Cardiac muscle cell (in vitro differentiated cells and primary cell): ENCODE measurements at regions not wholly inside any gene's neighbourhood (a gene's known extent, or its start where the extent isn't known, plus 50 kb on each side); places are given as distances from the start of the nearest gene placed in this dataset.

Source experiments
- DNase-seq, 2 donors: peaks; one replicate each; pipeline versions ENCODE4 v3.0.0 to v3.0.0-alpha.2; 2010 to 2017; ENCODE audit warnings: low read depth in 1 of 2, low spot score in 1 of 2
- H3K27ac ChIP-seq: fragments of 200-600 bp; sonication (generic); 2 replicates; pipeline ENCODE4 v1.5.1; 2016
- H3K27me3 ChIP-seq: fragments of 200-600 bp; sonication (generic); 2 replicates; pipeline ENCODE4 v1.6.0; 2016; ENCODE audit warnings: control low read depth
- H3K36me3 ChIP-seq: fragments of 200-600 bp; sonication (generic); 2 replicates; pipeline ENCODE4 v1.5.1; 2016; ENCODE audit warnings: control low read depth
- H3K4me1 ChIP-seq: fragments of 200-600 bp; sonication (generic); 2 replicates; pipeline ENCODE4 v1.8.1; 2017; ENCODE audit warnings: low read depth, mild to moderate bottlenecking, mixed run types
- H3K4me3 ChIP-seq: fragments of 200-600 bp; sonication (generic); 2 replicates; pipeline ENCODE4 v1.5.1; 2016; ENCODE audit warnings: mild to moderate bottlenecking
- H3K9me3 ChIP-seq: fragments of 200-600 bp; sonication (generic); 2 replicates; pipeline ENCODE4 v1.5.1; 2017; ENCODE audit warnings: low read depth, mild to moderate bottlenecking, control low read depth
- TF ChIP-seq, protein P1 (sequence below): IDR thresholded peaks from 2 replicates; pipeline ENCODE4 v1.5.1; 2012; ENCODE audit warnings: low read depth, mild to moderate bottlenecking, low read length

- H3K4me1 ChIP-seq, result no peaks in the 10 kb centered on the region
- H3K9me3 ChIP-seq, result no peaks in the 10 kb centered on the region
- DNase-seq, result no peak
- H3K27me3 ChIP-seq, result no peaks in the 10 kb centered on the region
- no peaks in the 10 kb centered on the region for H3K36me3 ChIP-seq
- TF ChIP-seq, protein P1, sequence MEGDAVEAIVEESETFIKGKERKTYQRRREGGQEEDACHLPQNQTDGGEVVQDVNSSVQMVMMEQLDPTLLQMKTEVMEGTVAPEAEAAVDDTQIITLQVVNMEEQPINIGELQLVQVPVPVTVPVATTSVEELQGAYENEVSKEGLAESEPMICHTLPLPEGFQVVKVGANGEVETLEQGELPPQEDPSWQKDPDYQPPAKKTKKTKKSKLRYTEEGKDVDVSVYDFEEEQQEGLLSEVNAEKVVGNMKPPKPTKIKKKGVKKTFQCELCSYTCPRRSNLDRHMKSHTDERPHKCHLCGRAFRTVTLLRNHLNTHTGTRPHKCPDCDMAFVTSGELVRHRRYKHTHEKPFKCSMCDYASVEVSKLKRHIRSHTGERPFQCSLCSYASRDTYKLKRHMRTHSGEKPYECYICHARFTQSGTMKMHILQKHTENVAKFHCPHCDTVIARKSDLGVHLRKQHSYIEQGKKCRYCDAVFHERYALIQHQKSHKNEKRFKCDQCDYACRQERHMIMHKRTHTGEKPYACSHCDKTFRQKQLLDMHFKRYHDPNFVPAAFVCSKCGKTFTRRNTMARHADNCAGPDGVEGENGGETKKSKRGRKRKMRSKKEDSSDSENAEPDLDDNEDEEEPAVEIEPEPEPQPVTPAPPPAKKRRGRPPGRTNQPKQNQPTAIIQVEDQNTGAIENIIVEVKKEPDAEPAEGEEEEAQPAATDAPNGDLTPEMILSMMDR, result no peak
- H3K27ac ChIP-seq, result no peak overlapping the region
- H3K4me3 ChIP-seq, result no peak overlapping the region
Observed at GRCh38 chr17:69814031-69814430, 261.0 kb upstream of the KCNJ16 start.

DNA sequence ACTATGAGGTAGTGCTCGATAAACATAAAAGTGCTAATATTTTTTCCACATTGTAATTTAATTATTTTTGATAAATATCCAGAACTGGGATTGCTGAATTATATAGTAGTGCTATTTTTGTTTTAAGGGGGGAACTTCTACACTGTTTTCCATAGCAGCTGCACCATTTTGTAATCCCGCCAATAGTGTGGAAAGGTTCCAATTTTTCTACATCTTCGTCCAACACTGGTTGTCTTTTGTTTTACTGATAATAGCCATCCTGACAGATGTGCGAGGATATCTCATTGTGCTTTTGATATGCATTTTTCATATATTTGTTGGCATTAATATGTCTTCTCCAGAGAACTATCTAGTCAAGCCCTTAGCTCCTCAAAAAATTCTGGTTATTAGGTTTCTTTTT is 259.6 kb upstream of the KCNJ16 start:
- TF ChIP-seq, protein P1, result no peak

GRCh38 chr17:69818467-69818866 is 256.6 kb upstream of the KCNJ16 start:
- Histone ChIP-seq H3K4me3 (no peak overlapping the region), H3K36me3 (no peaks in the 10 kb centered on the region), H3K9me3 (no peaks in the 10 kb centered on the region), H3K4me1 (no peaks in the 10 kb centered on the region), H3K27me3 (no peaks in the 10 kb centered on the region), H3K27ac (no peak overlapping the region)
- peak in 1 of 2 donors; percentile 52 for DNase-seq
- TF ChIP-seq, protein P1, result no peak

More for the DNA sequence above, 259.6 kb upstream of the KCNJ16 start:
- Histone ChIP-seq H3K27ac (no peak overlapping the region), H3K27me3 (no peaks in the 10 kb centered on the region), H3K4me1 (no peaks in the 10 kb centered on the region), H3K4me3 (no peak overlapping the region), H3K36me3 (no peaks in the 10 kb centered on the region), H3K9me3 (no peaks in the 10 kb centered on the region)
- DNase-seq, result no peak

- H3K4me3 ChIP-seq, result no peak overlapping the region
- no peaks in the 10 kb centered on the region for H3K27me3 ChIP-seq
- TF ChIP-seq, protein P1, result no peak
- no peaks in the 10 kb centered on the region for H3K4me1 ChIP-seq
- H3K27ac ChIP-seq, result no peak overlapping the region
- DNase-seq, result peak in 1 of 2 donors; percentile 11
- no peaks in the 10 kb centered on the region for H3K9me3 ChIP-seq
- no peaks in the 10 kb centered on the region for H3K36me3 ChIP-seq
Observed at GRCh38 chr17:69819316-69820087, 255.5 kb upstream of the KCNJ16 start.

DNA sequence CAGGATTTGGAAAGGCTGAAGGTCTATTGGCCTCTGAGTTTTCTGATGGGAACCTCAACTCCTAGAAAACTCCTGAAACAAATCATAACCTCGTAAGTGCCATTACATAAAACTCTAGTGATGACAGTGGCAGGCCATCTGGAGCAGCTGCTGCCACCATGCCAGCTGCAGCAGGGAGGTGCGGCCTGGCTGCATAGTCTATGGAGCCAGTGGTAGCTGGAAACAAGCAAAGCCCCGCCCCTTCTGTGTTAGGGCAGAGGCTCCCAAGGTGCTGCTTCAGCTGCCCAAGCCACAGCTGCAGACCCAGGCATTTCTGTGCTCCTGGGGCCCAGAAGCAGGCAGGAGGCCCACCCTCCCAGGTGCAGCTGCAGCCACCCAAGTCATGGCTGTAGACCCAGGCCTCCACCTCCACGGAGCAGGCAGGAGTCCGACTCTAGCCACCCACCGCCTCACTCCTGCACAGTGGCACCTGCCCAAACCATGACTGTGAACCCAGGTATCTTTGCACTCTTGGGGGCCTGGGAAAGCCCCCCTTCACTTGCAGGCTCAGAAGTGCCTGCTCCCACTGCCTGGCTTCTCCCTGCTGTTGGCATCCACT is 254.1 kb upstream of the KCNJ16 start:
- Histone ChIP-seq H3K4me1 (no peaks in the 10 kb centered on the region), H3K27me3 (no peaks in the 10 kb centered on the region), H3K36me3 (no peaks in the 10 kb centered on the region), H3K4me3 (no peak overlapping the region), H3K9me3 (no peaks in the 10 kb centered on the region), H3K27ac (no peak overlapping the region)
- no peak for DNase-seq
- TF ChIP-seq, protein P1, result no peak
